Breast epithelium (tissue), 4 donors: ENCODE measurements at regions not wholly inside any gene's neighbourhood (a gene's known extent, or its start where the extent isn't known, plus 50 kb on each side); places are given as distances from the start of the nearest gene placed in this dataset.

ENCODE experiments used
- DNase-seq, 2 donors: peaks; one replicate each; pipeline ENCODE4 v3.0.0-alpha.2; 2019; ENCODE audit warnings: low spot score in 2 of 2
- H3K27ac ChIP-seq, 2 donors: fragments of 200-600 bp; sonication (generic) in 1 of 2; one replicate each; pipeline ENCODE4 v1.5.1; 2016 to 2019; ENCODE audit warnings: mild to moderate bottlenecking in 1 of 2
- H3K27me3 ChIP-seq, 2 donors: fragments of 200-600 bp; sonication (generic) in 1 of 2; one replicate each; pipeline versions ENCODE4 v1.5.1 to v1.6.0; 2017 to 2019; ENCODE audit warnings: control low read depth in 1 of 2, mild to moderate bottlenecking in 1 of 2
- H3K36me3 ChIP-seq: fragments of 200-600 bp; one replicate; pipeline ENCODE4 v1.5.1; 2019
- H3K4me1 ChIP-seq, 2 donors: fragments of 200-600 bp; sonication (generic); one replicate each; pipeline ENCODE4 v1.5.1; 2016 to 2019; ENCODE audit warnings: control low read depth in 1 of 2
- H3K4me3 ChIP-seq, 3 donors: fragments of 200-600 bp; sonication (generic); 1 replicate in 2 of 3; 2 replicates in 1 of 3; pipeline ENCODE4 v1.5.1; 2016 to 2019; ENCODE audit warnings: mild to moderate bottlenecking in 3 of 3, moderate library complexity in 2 of 3
- H3K9me3 ChIP-seq, 2 donors: fragments of 200-600 bp; sonication (generic) in 1 of 2; one replicate each; pipeline ENCODE4 v1.5.1; 2016 to 2019; ENCODE audit warnings: control low read depth in 1 of 2
- CTCF ChIP-seq, 3 donors: fragments of 450-650 bp; IDR thresholded peaks; one replicate each; pipeline ENCODE4 v1.5.1; 2016 to 2017; ENCODE audit warnings: antibody characterized with exemption in 3 of 3, mild to moderate bottlenecking in 3 of 3, moderate library complexity in 3 of 3
- POLR2A ChIP-seq: fragments of 450-650 bp; IDR thresholded peaks from one replicate; pipeline ENCODE4 v1.6.1; 2016; ENCODE audit warnings: antibody characterized with exemption, mild to moderate bottlenecking, moderate library complexity
- POLR2AphosphoS5 ChIP-seq, 3 donors: sonication (generic); formaldehyde crosslinking; IDR thresholded peaks; one replicate each; pipeline ENCODE4 v1.6.1; 2017; ENCODE audit warnings: antibody characterized with exemption in 3 of 3
- intact Hi-C: fragments of 100-400 bp; cut with DNase I; formaldehyde crosslinking; loops from one replicate; pipeline ENCODE4 v1.15.1; 2023; ENCODE audit warnings: low total_unique reads

- H3K27ac ChIP-seq: no peak overlapping the region
- intact Hi-C loops: no loop called here
- no peaks in the 10 kb centered on the region for H3K4me1 ChIP-seq
- TF ChIP-seq POLR2AphosphoS5 (IDR thresholded peaks at IDR 0.05): no peak
- no peak overlapping the region for H3K4me3 ChIP-seq
- H3K36me3 ChIP-seq: no peaks in the 10 kb centered on the region
- no peaks in the 10 kb centered on the region for H3K27me3 ChIP-seq
- H3K9me3 ChIP-seq: no peaks in the 10 kb centered on the region
- DNase-seq: no peak
Measured at GRCh38 chr18:71250191-71250590, 961.3 kb downstream of the SOCS6 start.

GRCh38 chr18:71249791-71250190 is 960.9 kb downstream of the SOCS6 start:
- no peak overlapping the region for H3K27ac ChIP-seq
- no peak for DNase-seq
- TF ChIP-seq POLR2AphosphoS5 (IDR thresholded peaks at IDR 0.05) (no peak), POLR2A (no peak), CTCF (IDR thresholded peaks at IDR 0.05) (no peak)
- no peaks in the 10 kb centered on the region for H3K36me3 ChIP-seq
- H3K4me1 ChIP-seq: no peaks in the 10 kb centered on the region
- no peaks in the 10 kb centered on the region for H3K9me3 ChIP-seq
- H3K4me3 ChIP-seq: no peak overlapping the region
- H3K27me3 ChIP-seq: no peaks in the 10 kb centered on the region
- intact Hi-C loops: no loop called here

GRCh38 chr18:71242981-71243380 is 954.1 kb downstream of the SOCS6 start:
- no peaks in the 10 kb centered on the region for H3K36me3 ChIP-seq
- H3K4me1 ChIP-seq: no peaks in the 10 kb centered on the region
- no peaks in the 10 kb centered on the region for H3K9me3 ChIP-seq
- intact Hi-C loops: no loop called here
- DNase-seq: no peak
- no peak overlapping the region for H3K4me3 ChIP-seq
- H3K27ac ChIP-seq: no peak overlapping the region
- TF ChIP-seq POLR2AphosphoS5 (IDR thresholded peaks at IDR 0.05): no peak
- TF ChIP-seq POLR2A: no peak
- no peaks in the 10 kb centered on the region for H3K27me3 ChIP-seq

GRCh38 chr18:71238974-71239624 is 950.3 kb downstream of the SOCS6 start:
- H3K27me3 ChIP-seq: no peaks in the 10 kb centered on the region
- intact Hi-C loops: no loop called here
- DNase-seq: no peak

GRCh38 chr18:71237641-71238040 is 948.8 kb downstream of the SOCS6 start:
- Histone ChIP-seq H3K4me1 (no peaks in the 10 kb centered on the region), H3K36me3 (no peaks in the 10 kb centered on the region), H3K27ac (no peak overlapping the region), H3K4me3 (no peak overlapping the region), H3K9me3 (no peaks in the 10 kb centered on the region), H3K27me3 (no peaks in the 10 kb centered on the region)
- no peak for DNase-seq
- TF ChIP-seq POLR2A: no peak
- no peak for TF ChIP-seq POLR2AphosphoS5 (IDR thresholded peaks at IDR 0.05)
- TF ChIP-seq CTCF (IDR thresholded peaks at IDR 0.05): no peak
- intact Hi-C loops: no loop called here

More at GRCh38 chr18:71238974-71239624, 950.3 kb downstream of the SOCS6 start:
- H3K36me3 ChIP-seq: no peaks in the 10 kb centered on the region
- H3K27ac ChIP-seq: no peak overlapping the region
- no peak overlapping the region for H3K4me3 ChIP-seq
- H3K4me1 ChIP-seq: no peaks in the 10 kb centered on the region
- TF ChIP-seq POLR2AphosphoS5 (IDR thresholded peaks at IDR 0.05) (no peak), CTCF (IDR thresholded peaks at IDR 0.05) (no peak), POLR2A (no peak)
- H3K9me3 ChIP-seq: no peaks in the 10 kb centered on the region

- intact Hi-C loops: no loop called here
- TF ChIP-seq POLR2AphosphoS5 (IDR thresholded peaks at IDR 0.05) (no peak), CTCF (IDR thresholded peaks at IDR 0.05) (no peak), POLR2A (no peak)
- no peak for DNase-seq
Measured at GRCh38 chr18:71233177-71233576, 944.3 kb downstream of the SOCS6 start.

More at GRCh38 chr18:71233177-71233576, 944.3 kb downstream of the SOCS6 start:
- Histone ChIP-seq H3K4me1 (no peaks in the 10 kb centered on the region), H3K4me3 (no peak overlapping the region), H3K9me3 (no peaks in the 10 kb centered on the region), H3K36me3 (no peaks in the 10 kb centered on the region), H3K27ac (no peak overlapping the region), H3K27me3 (no peaks in the 10 kb centered on the region)
